Cardiac muscle cell (in vitro differentiated cells and primary cell): ENCODE measurements at regions not wholly inside any gene's neighbourhood (a gene's known extent, or its start where the extent isn't known, plus 50 kb on each side); places are given as distances from the start of the nearest gene placed in this dataset.

ENCODE experiments used
- DNase-seq, 2 donors: peaks; one replicate each; pipeline versions ENCODE4 v3.0.0 to v3.0.0-alpha.2; 2010 to 2017; ENCODE audit warnings: low read depth in 1 of 2, low spot score in 1 of 2
- H3K27ac ChIP-seq: fragments of 200-600 bp; sonication (generic); 2 replicates; pipeline ENCODE4 v1.5.1; 2016
- H3K27me3 ChIP-seq: fragments of 200-600 bp; sonication (generic); 2 replicates; pipeline ENCODE4 v1.6.0; 2016; ENCODE audit warnings: control low read depth
- H3K36me3 ChIP-seq: fragments of 200-600 bp; sonication (generic); 2 replicates; pipeline ENCODE4 v1.5.1; 2016; ENCODE audit warnings: control low read depth
- H3K4me1 ChIP-seq: fragments of 200-600 bp; sonication (generic); 2 replicates; pipeline ENCODE4 v1.8.1; 2017; ENCODE audit warnings: low read depth, mild to moderate bottlenecking, mixed run types
- H3K4me3 ChIP-seq: fragments of 200-600 bp; sonication (generic); 2 replicates; pipeline ENCODE4 v1.5.1; 2016; ENCODE audit warnings: mild to moderate bottlenecking
- H3K9me3 ChIP-seq: fragments of 200-600 bp; sonication (generic); 2 replicates; pipeline ENCODE4 v1.5.1; 2017; ENCODE audit warnings: low read depth, mild to moderate bottlenecking, control low read depth
- CTCF ChIP-seq: IDR thresholded peaks from 2 replicates; pipeline ENCODE4 v1.5.1; 2012; ENCODE audit warnings: low read depth, mild to moderate bottlenecking, low read length

- Histone ChIP-seq H3K27ac (no peak overlapping the region), H3K36me3 (no peaks in the 10 kb centered on the region), H3K27me3 (no peaks in the 10 kb centered on the region), H3K4me1 (peaks cover 17% of the 10 kb centered on the region), H3K9me3 (no peaks in the 10 kb centered on the region), H3K4me3 (no peak overlapping the region)
- no peak for TF ChIP-seq CTCF
- DNase-seq = peak in 1 of 2 donors; percentile 40
Measured at GRCh38 chr12:94047781-94048567, 100.4 kb upstream of the PLXNC1 start.

- no peak for TF ChIP-seq CTCF
- Histone ChIP-seq H3K27me3 (no peaks in the 10 kb centered on the region), H3K27ac (no peak overlapping the region), H3K9me3 (no peaks in the 10 kb centered on the region), H3K4me1 (peaks cover 17% of the 10 kb centered on the region), H3K36me3 (no peaks in the 10 kb centered on the region), H3K4me3 (no peak overlapping the region)
- no peak for DNase-seq
Measured at GRCh38 chr12:94048757-94049156, 99.6 kb upstream of the PLXNC1 start.

GRCh38 chr12:94049718-94050117, 98.7 kb upstream of the PLXNC1 start:
- Histone ChIP-seq H3K9me3 (no peaks in the 10 kb centered on the region), H3K27ac (no peak overlapping the region), H3K4me3 (no peak overlapping the region), H3K27me3 (no peaks in the 10 kb centered on the region), H3K4me1 (peaks cover 17% of the 10 kb centered on the region), H3K36me3 (no peaks in the 10 kb centered on the region)
- no peak for TF ChIP-seq CTCF
- peak in 1 of 2 donors; percentile 40 for DNase-seq

GRCh38 chr12:94053676-94054075, 94.7 kb upstream of the PLXNC1 start:
- no peak for TF ChIP-seq CTCF
- Histone ChIP-seq H3K27me3 (no peaks in the 10 kb centered on the region), H3K27ac (no peak overlapping the region), H3K4me1 (peaks cover 8% of the 10 kb centered on the region), H3K4me3 (no peak overlapping the region), H3K36me3 (no peaks in the 10 kb centered on the region), H3K9me3 (no peaks in the 10 kb centered on the region)
- DNase-seq = no peak

- peaks cover 4% of the 10 kb centered on the region for H3K4me1 ChIP-seq
- TF ChIP-seq CTCF = no peak
- H3K36me3 ChIP-seq = no peaks in the 10 kb centered on the region
Measured at GRCh38 chr12:94055528-94055927, 92.8 kb upstream of the PLXNC1 start.

More at GRCh38 chr12:94055528-94055927, 92.8 kb upstream of the PLXNC1 start:
- Histone ChIP-seq H3K27me3 (no peaks in the 10 kb centered on the region), H3K9me3 (no peaks in the 10 kb centered on the region), H3K4me3 (no peak overlapping the region), H3K27ac (no peak overlapping the region)
- DNase-seq = no peak
